Motor neuron (in vitro differentiated cells): ENCODE measurements at regions not wholly inside any gene's neighbourhood (a gene's known extent, or its start where the extent isn't known, plus 50 kb on each side); places are given as distances from the start of the nearest gene placed in this dataset.
"Not testable (repeated sequence)": the region's sequence is repeated elsewhere in the genome, so short reads cannot be mapped to it uniquely, and the experiment has no call there.

ENCODE experiments used
- ATAC-seq, 8 experiments: fragments of 200-7000 bp; cut with Tn5 transposase; replicated peaks in 6 of 8; 2 replicates each; pipeline ENCODE4 v1.8.0; 2021; ENCODE audit warnings: mild to moderate bottlenecking in 8 of 8, moderate library complexity in 8 of 8
- H3K27ac ChIP-seq, 2 donors: fragments of 250-450 bp; sonication (Bioruptor Pico); 2 replicates each; pipeline ENCODE4 v1.9.0; 2021; ENCODE audit warnings: antibody characterized with exemption in 2 of 2, mild to moderate bottlenecking in 2 of 2, moderate library complexity in 1 of 2
- H3K4me1 ChIP-seq, 2 donors: fragments of 250-450 bp; sonication (Bioruptor Pico); replicated peaks in 1 of 2; 2 replicates each; pipeline ENCODE4 v1.6.1; 2021; ENCODE audit warnings: antibody characterized with exemption in 2 of 2, mild to moderate bottlenecking in 2 of 2, moderate library complexity in 1 of 2
- H3K4me3 ChIP-seq, 5 donors: fragments of 250-450 bp; sonication (Bioruptor Pico); 2 replicates each; pipeline ENCODE4 v1.9.0; 2021; ENCODE audit warnings: antibody characterized with exemption in 5 of 5, mild to moderate bottlenecking in 5 of 5, moderate library complexity in 4 of 5
- WGBS, 10 experiments: fragments of 450-650 bp; shearing (Covaris generic); methylation state at CpG; one replicate each; pipeline ENCODE4 v1.0.0; 2022; 5-methylcytosine and 5-hydroxymethylcytosine counted together
- in situ Hi-C, 9 experiments: fragments of 400-800 bp; cut with MboI; loops; one replicate each; pipeline ENCODE4 v1.15.0; 2021; ENCODE audit warnings: low sequenced_read_pairs in 9 of 9, low pct_unique_long_range_greater_than_20kb in 2 of 9; ENCODE audit not compliant: unreplicated experiment in 9 of 9

DNA sequence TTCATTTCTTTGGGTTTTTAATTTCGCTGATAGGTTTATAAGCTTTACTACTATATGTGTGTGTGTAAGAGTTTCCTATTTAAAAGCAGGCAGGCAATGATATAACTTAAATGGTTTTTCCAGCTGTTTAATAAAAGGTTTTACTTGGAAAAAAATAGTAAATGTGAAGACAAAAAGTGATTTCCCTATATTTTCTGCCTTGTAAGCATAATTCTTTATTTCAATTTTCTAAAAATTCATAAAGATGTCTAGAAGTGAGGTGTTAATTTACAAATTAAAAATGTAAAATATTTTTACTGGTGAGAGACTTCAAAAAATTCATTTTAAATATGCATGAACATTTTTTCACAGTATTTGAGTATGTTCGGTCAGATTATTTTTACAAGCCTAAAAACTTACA is 161.8 kb downstream of the SEPTIN7 start:
- 78 to 100% (median 97%) methylated on average over 2 of the region's 2 CpGs; no CpG with 5 or more reads in 3 of the 10 experiments for WGBS, 10 experiments
- in situ Hi-C loops, ATAC-seq, H3K4me1 ChIP-seq, H3K4me3 ChIP-seq, H3K27ac ChIP-seq: not testable (repeated sequence)

DNA sequence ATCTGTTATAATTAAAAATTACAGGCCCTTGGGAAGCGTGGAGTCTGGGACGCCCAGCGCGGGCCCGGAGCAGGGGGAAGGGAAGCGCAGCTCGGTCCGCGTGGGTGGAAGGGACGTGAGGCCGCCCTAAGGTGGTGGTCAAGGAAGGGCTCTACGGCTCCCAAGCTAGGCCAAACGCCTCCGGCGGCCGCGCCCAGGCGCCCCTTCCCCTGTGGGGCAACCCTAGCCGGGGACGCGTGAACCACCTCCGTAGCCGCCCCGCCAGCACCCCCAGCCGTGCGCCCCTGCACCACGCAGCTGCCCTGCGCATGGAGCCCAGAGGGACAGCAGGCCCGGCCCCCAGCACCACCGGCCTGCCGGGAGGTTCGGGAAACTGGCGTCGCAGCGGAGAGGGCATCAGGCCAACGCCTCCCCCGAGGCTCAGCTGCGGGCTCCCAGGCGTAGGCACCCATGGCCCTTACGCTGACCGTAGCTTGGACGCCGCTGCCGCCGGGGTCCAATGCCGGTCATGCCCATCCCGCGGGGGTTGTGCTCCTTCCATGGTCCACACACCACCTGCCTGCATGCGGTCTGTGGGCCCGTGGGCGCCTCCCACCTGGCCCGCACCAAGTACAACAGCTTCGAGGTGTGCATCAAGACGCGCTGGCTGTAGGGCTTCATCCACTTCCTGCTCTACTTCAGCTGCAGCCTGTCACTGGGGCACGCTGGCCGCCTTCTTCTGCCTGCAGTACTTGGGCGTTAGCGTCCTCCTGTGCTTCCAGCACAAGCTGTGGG is 166.7 kb downstream of the SEPTIN7 start:
- no peak for ATAC-seq
- H3K27ac ChIP-seq: no peak overlapping the region
- WGBS, 10 experiments: 72 to 97% (median 95%) methylated on average over 4 to 7 of the region's 59 CpGs; no CpG with 5 or more reads in 4 of the 10 experiments
- no peak overlapping the region for H3K4me3 ChIP-seq
- in situ Hi-C loops: no loop called here
- H3K4me1 ChIP-seq: no peaks in the 10 kb centered on the region

DNA sequence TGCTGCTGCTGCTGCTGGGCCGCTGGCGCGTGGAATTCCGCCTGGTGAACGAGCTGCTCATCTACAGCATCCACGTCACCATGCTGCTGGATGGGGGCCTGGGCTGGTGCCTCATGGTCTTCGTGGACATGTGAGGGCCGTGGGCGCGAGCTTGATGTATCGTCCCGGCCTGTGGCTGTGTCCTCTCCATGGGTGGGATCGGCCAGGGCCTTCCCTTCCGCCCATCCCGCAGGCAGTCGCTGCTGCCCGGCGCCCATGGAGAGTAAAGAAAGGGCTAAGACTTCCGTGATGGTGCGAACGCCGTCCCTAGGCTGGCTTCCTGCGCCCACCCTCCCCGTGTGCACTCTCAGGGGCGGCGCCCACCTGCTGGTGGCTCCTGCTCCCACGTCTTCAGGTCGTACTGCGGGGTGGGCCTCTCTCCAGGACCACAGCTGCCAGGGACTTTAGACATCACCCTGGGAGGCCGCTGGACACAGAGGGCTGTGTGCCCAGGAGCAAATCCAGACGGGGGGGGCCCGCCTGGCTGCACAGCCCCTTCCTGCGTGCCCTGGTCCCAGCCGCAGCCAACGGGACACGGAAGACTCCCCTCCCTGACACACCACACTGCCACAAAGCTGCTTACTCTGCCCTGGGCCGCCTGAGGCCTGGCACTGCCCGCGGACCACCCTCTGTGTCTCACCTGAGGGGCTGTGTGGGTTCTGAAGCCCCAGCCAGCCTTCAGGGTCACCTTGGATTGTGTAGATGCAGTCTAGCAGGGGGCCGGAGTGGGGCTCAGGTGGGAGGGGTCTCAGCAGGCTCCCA is 167.5 kb downstream of the SEPTIN7 start:
- H3K4me1 ChIP-seq: no peaks in the 10 kb centered on the region
- ATAC-seq: no peak
- in situ Hi-C loops: no loop called here
- no peak overlapping the region for H3K27ac ChIP-seq
- 79 to 95% (median 86%) methylated on average over 3 to 6 of the region's 40 CpGs; no CpG with 5 or more reads in 6 of the 10 experiments for WGBS, 10 experiments
- H3K4me3 ChIP-seq: no peak overlapping the region

DNA sequence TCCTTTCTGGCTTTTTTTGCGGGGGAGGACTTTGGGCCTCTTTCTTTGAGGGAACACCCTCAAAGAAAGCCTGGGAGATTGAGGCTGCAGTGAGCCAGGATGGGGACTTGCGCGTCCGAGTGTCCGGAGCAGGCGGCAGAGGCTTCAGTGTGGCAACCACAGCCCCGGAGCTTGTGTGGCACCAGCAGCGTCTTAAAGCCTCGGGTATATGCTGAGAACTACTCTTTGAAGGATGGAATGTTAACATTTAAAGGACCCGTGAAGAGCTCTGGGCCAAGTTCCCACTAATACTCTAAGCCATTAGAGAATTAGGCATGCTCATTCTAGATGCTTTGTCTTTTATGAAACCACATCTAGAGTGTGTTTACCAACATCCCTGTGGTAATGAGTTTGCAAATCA is 168.2 kb downstream of the SEPTIN7 start:
- in situ Hi-C loops: no loop called here
- peak in 1 of 8 experiments; percentile 61 for ATAC-seq
- WGBS, 10 experiments: 8 to 78% (median 58%) methylated on average over 1 to 9 of the region's 10 CpGs; no CpG with 5 or more reads in 1 of the 10 experiments

GRCh38 chr7:35970458-35970857 is 169.6 kb downstream of the SEPTIN7 start:
- in situ Hi-C loops: loop anchor here in 1 of 9 experiments (10.0 kb wide), 1 partner anchor 46 kb away; no protein-coding TSS in a partner anchor
- H3K4me3 ChIP-seq: no peak overlapping the region
- no peak for ATAC-seq
- no peaks in the 10 kb centered on the region for H3K4me1 ChIP-seq
- no peak overlapping the region for H3K27ac ChIP-seq
- 40 to 100% (median 88%) methylated on average over 1 to 2 of the region's 2 CpGs; no CpG with 5 or more reads in 1 of the 10 experiments for WGBS, 10 experiments

More for the DNA sequence above, 168.2 kb downstream of the SEPTIN7 start:
- H3K4me1 ChIP-seq: no peaks in the 10 kb centered on the region
- H3K4me3 ChIP-seq: no peak overlapping the region
- H3K27ac ChIP-seq: no peak overlapping the region

GRCh38 chr7:35971133-35971891 is 170.5 kb downstream of the SEPTIN7 start:
- Histone ChIP-seq H3K4me3 (no peak overlapping the region), H3K4me1 (no peaks in the 10 kb centered on the region), H3K27ac (no peak overlapping the region)
- in situ Hi-C loops: loop anchor here in 1 of 9 experiments (10.0 kb wide), 1 partner anchor 47 kb away; no protein-coding TSS in a partner anchor
- peak in 2 of 8 experiments; percentile 66 to 73 for ATAC-seq
- 0 to 100% (median 98%) methylated on average over 1 to 5 of the region's 55 CpGs; no CpG with 5 or more reads in 6 of the 10 experiments for WGBS, 10 experiments

GRCh38 chr7:35975851-35976454 is 175.1 kb downstream of the SEPTIN7 start:
- in situ Hi-C loops: loop anchor here in 5 of 9 experiments (10.0 to 25.0 kb wide), 2 partner anchors 51 to 311 kb away; no protein-coding TSS in a partner anchor
- 0 to 9% (median 0%) methylated on average over 1 of the region's 1 CpG; no CpG with 5 or more reads in 5 of the 10 experiments for WGBS, 10 experiments
- Histone ChIP-seq H3K4me1 (no peaks in the 10 kb centered on the region), H3K4me3 (no peak overlapping the region), H3K27ac (no peak overlapping the region)
- ATAC-seq: peak; percentile 55 to 88 (median 78)

GRCh38 chr7:35978816-35979640 is 174.0 kb upstream of the EEPD1 start:
- in situ Hi-C loops: loop anchor here in 5 of 9 experiments (10.0 to 25.0 kb wide), 2 partner anchors 54 to 308 kb away; no protein-coding TSS in a partner anchor
- H3K27ac ChIP-seq, ATAC-seq, H3K4me3 ChIP-seq, H3K4me1 ChIP-seq: not testable (repeated sequence)
- WGBS, 10 experiments: 20 to 82% (median 64%) methylated on average over 1 to 6 of the region's 8 CpGs; no CpG with 5 or more reads in 2 of the 10 experiments

DNA sequence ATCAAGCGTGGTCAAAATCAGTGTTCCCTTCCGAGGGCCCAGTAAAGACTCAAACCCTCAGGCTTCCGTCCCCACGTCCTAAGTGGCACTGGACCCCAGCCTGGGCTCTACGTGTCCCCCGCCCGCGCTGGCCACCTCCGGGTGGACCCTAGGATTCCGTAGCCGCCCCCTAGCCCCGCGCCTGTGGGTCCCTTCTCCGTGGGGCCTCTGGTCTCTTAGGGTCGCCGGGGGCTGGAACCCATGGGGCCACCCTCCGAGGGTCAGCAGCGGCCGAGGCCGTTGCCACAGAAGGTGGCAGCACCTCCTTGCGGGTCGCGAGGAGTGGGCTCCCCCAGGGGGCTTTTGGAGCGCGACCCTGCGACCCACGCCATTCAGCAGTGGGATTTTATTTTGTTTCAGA is 170.5 kb upstream of the EEPD1 start:
- 60 to 92% methylated on average over 2 to 6 of the region's 27 CpGs; no CpG with 5 or more reads in 8 of the 10 experiments for WGBS, 10 experiments
- no peaks in the 10 kb centered on the region for H3K4me1 ChIP-seq
- in situ Hi-C loops: loop anchor here in 7 of 9 experiments (10.0 to 25.0 kb wide), 2 partner anchors 305 to 312 kb away; no protein-coding TSS in a partner anchor
- H3K4me3 ChIP-seq: no peak overlapping the region
- no peak overlapping the region for H3K27ac ChIP-seq
- no peak for ATAC-seq

DNA sequence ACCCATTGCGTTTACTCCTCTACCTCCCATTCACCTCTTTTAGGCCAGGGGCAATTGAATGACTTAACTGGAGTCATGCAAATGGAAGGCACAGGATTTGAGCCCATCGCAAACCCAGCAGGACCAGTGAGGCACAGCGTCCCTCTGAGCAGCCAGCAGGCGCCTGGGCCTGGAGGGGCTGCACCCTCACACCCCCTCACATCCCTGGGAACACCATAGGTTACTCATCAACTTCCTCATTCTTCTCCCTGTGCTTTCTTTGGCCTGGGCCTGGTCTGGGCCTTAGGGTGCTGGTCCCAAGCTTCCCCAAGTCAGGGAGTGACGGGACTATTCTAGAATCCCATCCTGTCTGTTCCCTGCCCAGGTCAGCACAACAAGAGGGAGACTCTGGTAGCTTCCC is 169.4 kb upstream of the EEPD1 start:
- no peak for ATAC-seq
- Histone ChIP-seq H3K27ac (no peak overlapping the region), H3K4me3 (no peak overlapping the region), H3K4me1 (peaks cover 0 to under 1% of the 10 kb centered on the region in 2 donors)
- in situ Hi-C loops: loop anchor here in 7 of 9 experiments (10.0 to 25.0 kb wide), 2 partner anchors 304 to 311 kb away; no protein-coding TSS in a partner anchor
- 60 to 100% (median 81%) methylated on average over 1 to 5 of the region's 5 CpGs; no CpG with 5 or more reads in 2 of the 10 experiments for WGBS, 10 experiments

DNA sequence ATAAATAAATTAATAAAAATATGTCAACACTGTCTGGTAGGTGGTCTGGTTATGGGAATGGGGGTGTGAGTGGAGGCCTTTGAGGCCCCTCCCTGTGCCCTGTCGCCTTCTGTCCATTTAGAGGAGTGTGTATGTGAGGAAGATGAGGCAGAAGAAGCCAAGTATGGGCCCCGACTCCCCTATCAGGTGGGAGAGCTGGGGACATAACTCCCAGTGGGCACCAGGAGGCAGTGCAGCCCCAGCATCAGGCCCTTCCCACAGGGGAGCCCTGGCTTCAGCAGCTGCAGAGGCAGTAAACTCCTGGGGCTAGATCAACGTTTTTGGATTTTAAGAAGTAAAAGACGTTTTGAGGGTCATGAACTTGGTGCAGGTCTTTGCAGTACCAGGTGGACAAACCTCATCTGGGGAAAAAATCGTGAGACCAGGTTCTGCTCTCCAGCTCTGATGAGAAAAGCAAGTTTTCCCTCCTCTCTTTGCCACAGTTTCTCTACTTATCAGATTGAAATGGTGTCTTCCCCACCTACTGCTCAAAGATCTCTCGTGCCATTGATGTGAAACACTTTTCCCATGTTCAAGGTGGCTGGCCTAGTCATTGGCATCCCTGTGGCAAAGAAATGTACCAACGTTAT is 167.8 kb upstream of the EEPD1 start:
- H3K27ac ChIP-seq: no peak overlapping the region
- in situ Hi-C loops: loop anchor here in 8 of 9 experiments (5.0 to 25.0 kb wide), 3 partner anchors 302 to 310 kb away; no protein-coding TSS in a partner anchor
- H3K4me1 ChIP-seq: peaks cover 3 to 5% of the 10 kb centered on the region in 2 donors
- WGBS, 10 experiments: 0 to 50% (median 23%) methylated on average over 1 to 5 of the region's 7 CpGs; no CpG with 5 or more reads in 1 of the 10 experiments
- ATAC-seq: peak; percentile 75 to 99 (median 96)
- H3K4me3 ChIP-seq: no peak overlapping the region
